HCT116 (cell line): ENCODE measurements at regions not wholly inside any gene's neighbourhood (a gene's known extent, or its start where the extent isn't known, plus 50 kb on each side); places are given as distances from the start of the nearest gene placed in this dataset.

ENCODE experiments used
- ATAC-seq: fragments of 200-7000 bp; cut with Tn5 transposase; 2 replicates; pipeline ENCODE4 v1.9.1; 2020; ENCODE audit warnings: mild to moderate bottlenecking, moderate library complexity
- BruUV-seq: library from RNA; stranded (reverse); fragments of 400-500 nt; replicated peaks from 2 replicates; lab custom pipeline; 2021; lab: Mats Ljungman, UMichigan
- CTCF ChIA-PET: fragments of 300-600 bp; sonication (Branson Sonifier 250); formaldehyde crosslinking; loops from one replicate; lab custom pipeline; 2021; ENCODE audit warnings: antibody characterized with exemption; lab: Charles Lee
- POLR2A ChIA-PET: fragments of 300-600, 350-600 bp; sonication (Branson Sonifier 250); formaldehyde crosslinking; loops from one replicate; lab custom pipeline; 2021; ENCODE audit warnings: antibody characterized with exemption; lab: Charles Lee
- RAD21 ChIA-PET, 2 experiments: fragments of 300-600 bp; sonication (Branson Sonifier 250); formaldehyde crosslinking; loops; one replicate each; lab custom pipeline; 2023; ENCODE audit warnings: low total read pairs in 2 of 2; ENCODE audit not compliant: uncharacterized antibody in 2 of 2, unreplicated experiment in 2 of 2, low non-redundant PET in 1 of 2; lab: Charles Lee
- DNase-seq: peaks from one replicate; pipeline ENCODE4 v3.0.0-alpha.2; 2010; ENCODE audit warnings: low read depth, low spot score
- H2AFZ ChIP-seq: fragments of 200-600 bp; shearing (Covaris generic), sonication (generic); 2 replicates; pipeline ENCODE4 v1.6.1; 2017; ENCODE audit warnings: low read depth, mixed run types, mixed read lengths, antibody characterized with exemption, low read length; ENCODE audit not compliant: poor library complexity, severe bottlenecking
- H3K27ac ChIP-seq: 2 replicates; pipeline ENCODE4 v1.5.1; 2012; ENCODE audit warnings: low read depth, low read length
- H3K27me3 ChIP-seq: fragments of 200-600 bp; sonication (generic); 2 replicates; pipeline ENCODE4 v1.6.1; 2016; ENCODE audit warnings: mixed run types, low read length, mixed read lengths; ENCODE audit not compliant: insufficient read depth
- H3K36me3 ChIP-seq, 2 experiments: fragments of 200-500 bp in 1 of 2; fragments of 200-600 bp in 1 of 2; sonication (Bioruptor generic) in 1 of 2; sonication (generic) in 1 of 2; 2 replicates each; pipeline versions ENCODE4 v1.5.1 to v1.6.1; 2014 to 2016; ENCODE audit warnings: low read length in 2 of 2, inconsistent platforms in 1 of 2, mixed read lengths in 1 of 2, mixed run types in 1 of 2; ENCODE audit not compliant: insufficient read depth in 2 of 2, control insufficient read depth in 1 of 2
- H3K4me1 ChIP-seq, 2 experiments: fragments of 200-600 bp in 1 of 2; sonication (generic) in 1 of 2; 2 replicates each; pipeline versions ENCODE4 v1.5.1 to v1.6.1; 2012 to 2017; ENCODE audit warnings: low read length in 2 of 2, inconsistent platforms in 1 of 2, mild to moderate bottlenecking in 1 of 2, mixed read lengths in 1 of 2, mixed run types in 1 of 2, moderate library complexity in 1 of 2; ENCODE audit not compliant: insufficient read depth in 2 of 2, control insufficient read depth in 1 of 2
- H3K4me2 ChIP-seq: fragments of 200-600 bp; sonication (generic); 2 replicates; pipeline ENCODE4 v1.6.1; 2017; ENCODE audit warnings: mixed run types, low read length, mixed read lengths
- H3K4me3 ChIP-seq, 2 experiments: fragments of 200-600 bp in 1 of 2; sonication (generic) in 1 of 2; replicated peaks in 1 of 2; 2 replicates each; pipeline ENCODE4 v1.5.1; 2011 to 2016; ENCODE audit warnings: low read length in 2 of 2, control low read depth in 1 of 2, low read depth in 1 of 2, mild to moderate bottlenecking in 1 of 2, mixed read lengths in 1 of 2, mixed run types in 1 of 2
- H3K79me2 ChIP-seq: fragments of 200-600 bp; sonication (generic); 2 replicates; pipeline ENCODE4 v1.6.1; 2017; ENCODE audit warnings: mild to moderate bottlenecking, mixed run types, low read length, moderate library complexity, mixed read lengths; ENCODE audit not compliant: insufficient read depth
- H3K9ac ChIP-seq: fragments of 200-600 bp; sonication (generic); 2 replicates; pipeline ENCODE4 v1.6.1; 2016; ENCODE audit warnings: low read length, mixed read lengths
- H3K9me2 ChIP-seq: fragments of 200-600 bp; sonication (generic), shearing (Covaris generic); 2 replicates; pipeline ENCODE4 v1.6.1; 2017; ENCODE audit warnings: mixed run types, mild to moderate bottlenecking, moderate library complexity; ENCODE audit not compliant: insufficient read depth
- H3K9me3 ChIP-seq, 2 experiments: fragments of 200-500 bp in 1 of 2; fragments of 200-600 bp in 1 of 2; sonication (Bioruptor generic) in 1 of 2; sonication (generic) in 1 of 2; 2 replicates each; pipeline ENCODE4 v1.6.1; 2014 to 2017; ENCODE audit warnings: low read length in 2 of 2, mixed read lengths in 2 of 2, inconsistent platforms in 1 of 2, low read depth in 1 of 2, mild to moderate bottlenecking in 1 of 2, mixed run types in 1 of 2, moderate library complexity in 1 of 2; ENCODE audit not compliant: control insufficient read depth in 1 of 2, insufficient read depth in 1 of 2
- H4K20me1 ChIP-seq: fragments of 200-600 bp; sonication (generic), shearing (Covaris generic); 2 replicates; pipeline ENCODE4 v1.6.1; 2017; ENCODE audit warnings: mixed run types, mild to moderate bottlenecking, moderate library complexity; ENCODE audit not compliant: insufficient read depth
- ATF3 ChIP-seq: IDR thresholded peaks from 2 replicates; pipeline ENCODE4 v1.6.1; 2012
- CBX3 ChIP-seq: IDR thresholded peaks from 2 replicates; pipeline ENCODE4 v1.6.1; 2012; ENCODE audit warnings: low read depth
- CEBPB ChIP-seq: IDR thresholded peaks from 2 replicates; pipeline ENCODE4 v1.6.1; 2012; ENCODE audit warnings: low read depth
- EGR1 ChIP-seq: IDR thresholded peaks from 2 replicates; pipeline ENCODE4 v1.6.1; 2012; ENCODE audit warnings: low read depth
- ELF1 ChIP-seq: IDR thresholded peaks from 2 replicates; pipeline ENCODE4 v1.6.1; 2012; ENCODE audit warnings: low read depth, borderline replicate concordance
- EZH2 ChIP-seq: fragments of 200-600 bp; sonication (generic); IDR thresholded peaks from 2 replicates; pipeline ENCODE4 v1.6.1; 2017; ENCODE audit warnings: antibody characterized with exemption, mixed run types
- FOSL1 ChIP-seq: IDR thresholded peaks from 2 replicates; pipeline ENCODE4 v1.6.1; 2012; ENCODE audit warnings: low read depth
- JUND ChIP-seq: IDR thresholded peaks from 2 replicates; pipeline ENCODE4 v1.6.1; 2012
- POLR2A ChIP-seq: IDR thresholded peaks from 2 replicates; pipeline ENCODE4 v1.7.0; 2011; ENCODE audit warnings: borderline replicate concordance; ENCODE audit not compliant: insufficient read depth, insufficient read length; ENCODE audit errors: extremely low read depth
- POLR2AphosphoS5 ChIP-seq: IDR thresholded peaks from 2 replicates; pipeline ENCODE4 v1.6.1; 2011; ENCODE audit warnings: mild to moderate bottlenecking, low read depth, low read length, moderate library complexity
- SRF ChIP-seq: IDR thresholded peaks from 2 replicates; pipeline ENCODE4 v1.6.1; 2012; ENCODE audit warnings: low read depth
- TCF7L2 ChIP-seq: IDR thresholded peaks from 2 replicates; pipeline ENCODE4 v1.7.0; 2011; ENCODE audit warnings: borderline replicate concordance, inconsistent platforms; ENCODE audit not compliant: insufficient read depth, insufficient read length; ENCODE audit errors: extremely low read depth
- YY1 ChIP-seq: IDR thresholded peaks from 2 replicates; pipeline ENCODE4 v1.6.1; 2011; ENCODE audit warnings: low read length, low read depth, moderate library complexity, mild to moderate bottlenecking; ENCODE audit not compliant: insufficient replicate concordance; ENCODE audit errors: extremely low read depth
- ZFX ChIP-seq: fragments of 450-650 bp; IDR thresholded peaks from 2 replicates; pipeline ENCODE4 v1.6.1; 2017
- ZNF274 ChIP-seq: fragments of 200-500 bp; sonication (Bioruptor generic); IDR thresholded peaks from 2 replicates; pipeline ENCODE4 v1.6.1; 2014; ENCODE audit warnings: mild to moderate bottlenecking, low read depth, low read length, inconsistent platforms
- intact Hi-C: fragments of 100-400 bp; cut with micrococcal nuclease; formaldehyde crosslinking; loops from 2 replicates; pipeline ENCODE4 v1.10.0; 2022
- TF ChIP-seq, protein P1 (sequence below): IDR thresholded peaks from 2 replicates; pipeline ENCODE4 v1.6.1; 2011; ENCODE audit warnings: mild to moderate bottlenecking, low read length, moderate library complexity; ENCODE audit not compliant: insufficient replicate concordance; ENCODE audit errors: extremely low read depth
- TF ChIP-seq, protein P2 (sequence below), 3 experiments: fragments of 200-600 bp in 1 of 3; sonication (generic) in 1 of 3; IDR thresholded peaks in 2 of 3; conservative IDR thresholded peaks in 1 of 3; 2 replicates each; pipeline ENCODE4 v1.5.1; 2012 to 2017; ENCODE audit warnings: low read depth in 2 of 3, low read length in 2 of 3, antibody characterized with exemption in 1 of 3, borderline replicate concordance in 1 of 3, control low read depth in 1 of 3, mild to moderate bottlenecking in 1 of 3, mixed read lengths in 1 of 3, mixed run types in 1 of 3, moderate library complexity in 1 of 3; ENCODE audit not compliant: insufficient read depth in 1 of 3

- Histone ChIP-seq H3K9me2 (no peaks in the 10 kb centered on the region), H3K27me3 (no peaks in the 10 kb centered on the region), H3K9me3 (no peaks in the 10 kb centered on the region), H3K36me3 (no peaks in the 10 kb centered on the region), H3K4me3 (no peak overlapping the region), H3K9ac (no peak overlapping the region), H3K4me2 (no peak overlapping the region), H3K27ac (no peak overlapping the region), H3K4me1 (no peaks in the 10 kb centered on the region), H2AFZ (no peak overlapping the region)
- ChIA-PET CTCF (no interaction called here), POLR2A (no interaction called here), RAD21 (no interaction called here)
- intact Hi-C loops = no loop called here
- DNase-seq = no peak
- ATAC-seq = no peak
- TF ChIP-seq POLR2A = no peak
- no peak for TF ChIP-seq ELF1
- no peak for TF ChIP-seq SRF
- TF ChIP-seq CEBPB = no peak
- no peak for TF ChIP-seq YY1
- TF ChIP-seq EZH2 = no peak
- TF ChIP-seq, protein P1, sequence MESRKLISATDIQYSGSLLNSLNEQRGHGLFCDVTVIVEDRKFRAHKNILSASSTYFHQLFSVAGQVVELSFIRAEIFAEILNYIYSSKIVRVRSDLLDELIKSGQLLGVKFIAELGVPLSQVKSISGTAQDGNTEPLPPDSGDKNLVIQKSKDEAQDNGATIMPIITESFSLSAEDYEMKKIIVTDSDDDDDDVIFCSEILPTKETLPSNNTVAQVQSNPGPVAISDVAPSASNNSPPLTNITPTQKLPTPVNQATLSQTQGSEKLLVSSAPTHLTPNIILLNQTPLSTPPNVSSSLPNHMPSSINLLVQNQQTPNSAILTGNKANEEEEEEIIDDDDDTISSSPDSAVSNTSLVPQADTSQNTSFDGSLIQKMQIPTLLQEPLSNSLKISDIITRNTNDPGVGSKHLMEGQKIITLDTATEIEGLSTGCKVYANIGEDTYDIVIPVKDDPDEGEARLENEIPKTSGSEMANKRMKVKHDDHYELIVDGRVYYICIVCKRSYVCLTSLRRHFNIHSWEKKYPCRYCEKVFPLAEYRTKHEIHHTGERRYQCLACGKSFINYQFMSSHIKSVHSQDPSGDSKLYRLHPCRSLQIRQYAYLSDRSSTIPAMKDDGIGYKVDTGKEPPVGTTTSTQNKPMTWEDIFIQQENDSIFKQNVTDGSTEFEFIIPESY = no peak
- no peak for TF ChIP-seq JUND
- no peak for TF ChIP-seq ATF3
- no peak for TF ChIP-seq ZFX
- TF ChIP-seq POLR2AphosphoS5 = no peak
- TF ChIP-seq FOSL1 = no peak
- TF ChIP-seq, protein P2, sequence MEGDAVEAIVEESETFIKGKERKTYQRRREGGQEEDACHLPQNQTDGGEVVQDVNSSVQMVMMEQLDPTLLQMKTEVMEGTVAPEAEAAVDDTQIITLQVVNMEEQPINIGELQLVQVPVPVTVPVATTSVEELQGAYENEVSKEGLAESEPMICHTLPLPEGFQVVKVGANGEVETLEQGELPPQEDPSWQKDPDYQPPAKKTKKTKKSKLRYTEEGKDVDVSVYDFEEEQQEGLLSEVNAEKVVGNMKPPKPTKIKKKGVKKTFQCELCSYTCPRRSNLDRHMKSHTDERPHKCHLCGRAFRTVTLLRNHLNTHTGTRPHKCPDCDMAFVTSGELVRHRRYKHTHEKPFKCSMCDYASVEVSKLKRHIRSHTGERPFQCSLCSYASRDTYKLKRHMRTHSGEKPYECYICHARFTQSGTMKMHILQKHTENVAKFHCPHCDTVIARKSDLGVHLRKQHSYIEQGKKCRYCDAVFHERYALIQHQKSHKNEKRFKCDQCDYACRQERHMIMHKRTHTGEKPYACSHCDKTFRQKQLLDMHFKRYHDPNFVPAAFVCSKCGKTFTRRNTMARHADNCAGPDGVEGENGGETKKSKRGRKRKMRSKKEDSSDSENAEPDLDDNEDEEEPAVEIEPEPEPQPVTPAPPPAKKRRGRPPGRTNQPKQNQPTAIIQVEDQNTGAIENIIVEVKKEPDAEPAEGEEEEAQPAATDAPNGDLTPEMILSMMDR (IDR thresholded peaks at IDR 0.05 in 2 of 3, conservative IDR thresholded peaks at IDR 0.05 in 1 of 3; ENCODE audit: borderline replicate concordance in 1 of 3, insufficient read depth in 1 of 3, low read depth in 2 of 3, low read length in 2 of 3) = no peak
- no peak for TF ChIP-seq TCF7L2
- no peak for TF ChIP-seq ZNF274
- TF ChIP-seq EGR1 = no peak
- TF ChIP-seq CBX3 = no peak
- TF ChIP-seq, all 23 proteins: peak for 0
- no TSS peak for BruUV-seq
- H3K79me2 ChIP-seq = no peaks in the 10 kb centered on the region
- no peaks in the 10 kb centered on the region for H4K20me1 ChIP-seq
Observed at GRCh38 chrX:95218976-95219375, 1465.7 kb upstream of the DIAPH2 start.
